ENCODE measurements at regions not wholly inside any gene's neighbourhood (a gene's known extent, or its start where the extent isn't known, plus 50 kb on each side); places are given as distances from the start of the nearest gene placed in this dataset.

DNA sequence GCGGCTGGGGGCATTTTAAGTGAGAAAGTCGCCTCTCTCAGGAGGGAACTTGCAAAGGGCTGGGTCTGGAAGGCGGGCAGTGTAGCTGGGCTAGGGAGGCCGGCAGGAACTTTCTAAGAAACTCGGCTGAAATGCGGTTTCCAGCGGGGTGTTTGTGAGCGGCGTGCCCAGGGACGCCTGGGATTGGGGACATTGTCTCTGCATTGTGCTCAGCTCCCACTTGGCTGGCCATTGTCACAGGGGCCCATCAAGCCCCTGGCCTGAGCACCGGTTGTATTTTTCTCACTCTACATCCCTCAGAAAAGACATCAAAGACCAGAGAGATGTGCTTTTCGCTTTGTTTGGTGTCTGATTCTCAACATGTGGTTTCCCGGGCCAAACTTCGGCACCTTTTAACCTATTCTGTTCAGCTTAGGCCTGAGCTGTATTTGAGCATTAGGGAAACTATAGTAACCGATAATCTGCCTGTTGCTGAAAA is 291.1 kb upstream of the IRX3 start:
- Histone ChIP-seq H3K27me3 (ENCODE audit: insufficient read depth, insufficient read length) (peaks cover 3% of the 10 kb centered on the region), H3K4me3 (ENCODE audit: insufficient read length, low read depth) (no peak overlapping the region), H3K9ac (ENCODE audit: insufficient read length, low read depth) (peak overlapping the region; percentile 57), H3K9me3 (ENCODE audit: insufficient read depth, low read length) (no peaks in the 10 kb centered on the region), H3K36me3 (ENCODE audit: insufficient read depth, insufficient read length, low read length) (no peaks in the 10 kb centered on the region), H3K4me1 (ENCODE audit: insufficient read depth, insufficient read length) (no peaks in the 10 kb centered on the region)
- no peak for DNase-seq (ENCODE audit: low read depth, low spot score)
- TF ChIP-seq SUZ12 (IDR thresholded peaks at IDR 0.05; ENCODE audit: extremely low read depth, insufficient read depth, insufficient read length), result no peak
- no peak for TF ChIP-seq YY1 (IDR thresholded peaks at IDR 0.05; ENCODE audit: insufficient read depth, insufficient read length)
- no peak for TF ChIP-seq ZNF274 (IDR thresholded peaks at IDR 0.05; ENCODE audit: low read depth, low read length)

- no peak for TF ChIP-seq SUZ12 (IDR thresholded peaks at IDR 0.05; ENCODE audit: extremely low read depth, insufficient read depth, insufficient read length)
- no peak for TF ChIP-seq ZNF274 (IDR thresholded peaks at IDR 0.05; ENCODE audit: low read depth, low read length)
- TF ChIP-seq YY1 (IDR thresholded peaks at IDR 0.05; ENCODE audit: insufficient read depth, insufficient read length), result no peak
- Histone ChIP-seq H3K9ac (ENCODE audit: insufficient read length, low read depth) (no peak overlapping the region), H3K4me3 (ENCODE audit: insufficient read length, low read depth) (no peak overlapping the region), H3K27me3 (ENCODE audit: insufficient read depth, insufficient read length) (peaks cover 3% of the 10 kb centered on the region), H3K4me1 (ENCODE audit: insufficient read depth, insufficient read length) (no peaks in the 10 kb centered on the region), H3K36me3 (ENCODE audit: insufficient read depth, insufficient read length, low read length) (no peaks in the 10 kb centered on the region), H3K9me3 (ENCODE audit: insufficient read depth, low read length) (no peaks in the 10 kb centered on the region)
- DNase-seq (ENCODE audit: low read depth, low spot score), result no peak
Observed at GRCh38 chr16:54576785-54577184, 290.2 kb upstream of the IRX3 start.

GRCh38 chr16:54568906-54569807 is 282.6 kb upstream of the IRX3 start:
- Histone ChIP-seq H3K9me3 (ENCODE audit: insufficient read depth, low read length) (no peaks in the 10 kb centered on the region), H3K4me1 (ENCODE audit: insufficient read depth, insufficient read length) (no peaks in the 10 kb centered on the region), H3K36me3 (ENCODE audit: insufficient read depth, insufficient read length, low read length) (no peaks in the 10 kb centered on the region), H3K9ac (ENCODE audit: insufficient read length, low read depth) (no peak overlapping the region), H3K4me3 (ENCODE audit: insufficient read length, low read depth) (no peak overlapping the region), H3K27me3 (ENCODE audit: insufficient read depth, insufficient read length) (no peaks in the 10 kb centered on the region)
- TF ChIP-seq SUZ12 (IDR thresholded peaks at IDR 0.05; ENCODE audit: extremely low read depth, insufficient read depth, insufficient read length) (no peak), YY1 (IDR thresholded peaks at IDR 0.05; ENCODE audit: insufficient read depth, insufficient read length) (no peak), ZNF274 (IDR thresholded peaks at IDR 0.05; ENCODE audit: low read depth, low read length) (no peak)
- no peak for DNase-seq (ENCODE audit: low read depth, low spot score)

DNA sequence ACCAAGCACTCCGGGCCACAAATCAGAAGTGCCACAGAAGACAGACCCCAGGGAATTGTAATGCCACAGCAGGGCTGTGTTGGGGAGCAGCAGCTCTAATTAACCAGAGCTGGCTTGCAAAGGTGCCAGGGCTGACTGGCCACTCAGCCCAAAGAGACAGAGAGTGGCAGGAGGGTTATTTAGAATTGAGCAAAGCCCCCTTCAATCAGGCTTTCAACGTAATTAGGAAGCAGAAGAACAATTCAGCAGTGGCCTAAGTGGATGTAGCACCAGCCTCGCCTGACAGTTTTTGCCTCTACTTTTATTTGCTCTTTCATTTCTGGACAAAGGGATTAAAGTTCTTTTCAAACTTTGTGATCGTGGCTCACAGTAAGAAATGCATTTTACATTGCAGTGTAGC is 278.3 kb upstream of the IRX3 start:
- no peaks in the 10 kb centered on the region for H3K27me3 ChIP-seq (ENCODE audit: insufficient read depth, insufficient read length)
- TF ChIP-seq ZNF274 (IDR thresholded peaks at IDR 0.05; ENCODE audit: low read depth, low read length) (no peak), YY1 (IDR thresholded peaks at IDR 0.05; ENCODE audit: insufficient read depth, insufficient read length) (no peak), SUZ12 (IDR thresholded peaks at IDR 0.05; ENCODE audit: extremely low read depth, insufficient read depth, insufficient read length) (no peak)
- no peaks in the 10 kb centered on the region for H3K9me3 ChIP-seq (ENCODE audit: insufficient read depth, low read length)
- H3K9ac ChIP-seq (ENCODE audit: insufficient read length, low read depth), result no peak overlapping the region
- H3K4me3 ChIP-seq (ENCODE audit: insufficient read length, low read depth), result no peak overlapping the region
- H3K4me1 ChIP-seq (ENCODE audit: insufficient read depth, insufficient read length), result no peaks in the 10 kb centered on the region
- no peaks in the 10 kb centered on the region for H3K36me3 ChIP-seq (ENCODE audit: insufficient read depth, insufficient read length, low read length)
- DNase-seq (ENCODE audit: low read depth, low spot score), result no peak

DNA sequence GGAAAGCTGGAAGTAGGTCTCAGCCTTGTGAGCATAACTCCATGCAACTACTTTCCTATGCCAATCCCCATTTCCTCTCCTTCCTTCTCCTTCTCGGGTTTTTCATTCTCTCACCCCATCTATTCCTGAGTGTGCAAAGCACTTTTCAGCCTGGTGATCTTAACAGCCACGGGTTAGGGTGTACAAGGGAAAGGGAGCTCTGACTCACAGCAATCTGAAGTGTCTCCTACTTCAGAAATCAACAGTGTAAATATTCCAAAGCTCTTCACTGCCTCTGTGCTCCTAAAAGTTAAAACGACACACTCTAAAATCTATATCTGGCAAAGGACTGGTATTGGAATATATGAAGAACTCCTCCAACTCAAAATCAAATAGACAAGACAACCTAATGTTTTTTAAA is 268.0 kb upstream of the IRX3 start:
- no peak for DNase-seq (ENCODE audit: low read depth, low spot score)
- Histone ChIP-seq H3K9ac (ENCODE audit: insufficient read length, low read depth) (no peak overlapping the region), H3K36me3 (ENCODE audit: insufficient read depth, insufficient read length, low read length) (no peaks in the 10 kb centered on the region), H3K4me1 (ENCODE audit: insufficient read depth, insufficient read length) (peaks cover 2% of the 10 kb centered on the region), H3K27me3 (ENCODE audit: insufficient read depth, insufficient read length) (no peaks in the 10 kb centered on the region), H3K4me3 (ENCODE audit: insufficient read length, low read depth) (no peak overlapping the region), H3K9me3 (ENCODE audit: insufficient read depth, low read length) (no peaks in the 10 kb centered on the region)
- TF ChIP-seq YY1 (IDR thresholded peaks at IDR 0.05; ENCODE audit: insufficient read depth, insufficient read length) (no peak), SUZ12 (IDR thresholded peaks at IDR 0.05; ENCODE audit: extremely low read depth, insufficient read depth, insufficient read length) (no peak), ZNF274 (IDR thresholded peaks at IDR 0.05; ENCODE audit: low read depth, low read length) (no peak)

DNA sequence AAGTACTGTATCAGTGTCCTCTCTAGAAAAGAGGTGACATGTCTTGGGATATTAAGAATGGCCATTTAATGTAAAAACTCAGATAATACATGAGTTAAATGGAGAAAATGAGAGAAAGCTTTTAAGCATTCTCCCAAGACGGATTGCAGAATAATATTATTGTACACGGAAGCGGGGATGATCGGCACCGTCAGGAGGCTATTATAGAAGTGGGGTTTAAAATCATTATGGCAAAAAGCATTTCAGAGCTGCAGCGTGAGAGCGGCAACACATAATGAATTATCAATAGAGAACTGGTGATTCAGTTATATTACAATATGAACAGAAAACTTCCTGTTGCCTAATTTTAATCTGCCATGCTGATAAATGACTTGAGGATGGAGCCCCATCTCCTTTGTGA is 261.7 kb upstream of the IRX3 start:
- TF ChIP-seq ZNF274 (IDR thresholded peaks at IDR 0.05; ENCODE audit: low read depth, low read length) (no peak), SUZ12 (IDR thresholded peaks at IDR 0.05; ENCODE audit: extremely low read depth, insufficient read depth, insufficient read length) (no peak), YY1 (IDR thresholded peaks at IDR 0.05; ENCODE audit: insufficient read depth, insufficient read length) (no peak)
- Histone ChIP-seq H3K4me3 (ENCODE audit: insufficient read length, low read depth) (no peak overlapping the region), H3K27me3 (ENCODE audit: insufficient read depth, insufficient read length) (no peaks in the 10 kb centered on the region), H3K36me3 (ENCODE audit: insufficient read depth, insufficient read length, low read length) (no peaks in the 10 kb centered on the region), H3K9ac (ENCODE audit: insufficient read length, low read depth) (no peak overlapping the region), H3K4me1 (ENCODE audit: insufficient read depth, insufficient read length) (no peaks in the 10 kb centered on the region), H3K9me3 (ENCODE audit: insufficient read depth, low read length) (no peaks in the 10 kb centered on the region)
- DNase-seq (ENCODE audit: low read depth, low spot score), result no peak

DNA sequence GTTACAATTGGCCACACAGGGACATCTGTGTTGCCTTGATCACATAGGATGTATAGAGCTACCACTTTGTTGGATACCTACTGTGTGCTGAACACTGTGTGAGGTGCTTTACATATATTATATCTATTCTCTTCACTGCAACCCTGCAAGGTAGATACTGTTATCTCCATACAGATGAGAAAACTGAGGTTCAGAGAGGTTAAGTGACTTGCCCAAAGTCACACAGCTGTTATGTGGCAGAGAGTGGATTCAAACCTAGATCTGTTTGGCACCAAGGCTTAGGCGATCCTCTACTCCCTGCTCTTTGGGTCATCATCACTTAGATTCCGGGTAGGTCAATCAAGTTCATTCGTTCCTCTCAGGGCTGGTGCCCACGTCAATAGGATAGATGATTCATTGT is 260.5 kb upstream of the IRX3 start:
- H3K4me3 ChIP-seq (ENCODE audit: insufficient read length, low read depth), result no peak overlapping the region
- H3K36me3 ChIP-seq (ENCODE audit: insufficient read depth, insufficient read length, low read length), result no peaks in the 10 kb centered on the region
- no peak overlapping the region for H3K9ac ChIP-seq (ENCODE audit: insufficient read length, low read depth)
- H3K4me1 ChIP-seq (ENCODE audit: insufficient read depth, insufficient read length), result no peaks in the 10 kb centered on the region
- no peak for TF ChIP-seq ZNF274 (IDR thresholded peaks at IDR 0.05; ENCODE audit: low read depth, low read length)
- TF ChIP-seq SUZ12 (IDR thresholded peaks at IDR 0.05; ENCODE audit: extremely low read depth, insufficient read depth, insufficient read length), result no peak
- TF ChIP-seq YY1 (IDR thresholded peaks at IDR 0.05; ENCODE audit: insufficient read depth, insufficient read length), result no peak
- no peak for DNase-seq (ENCODE audit: low read depth, low spot score)
- H3K9me3 ChIP-seq (ENCODE audit: insufficient read depth, low read length), result no peaks in the 10 kb centered on the region
- H3K27me3 ChIP-seq (ENCODE audit: insufficient read depth, insufficient read length), result no peaks in the 10 kb centered on the region

Measured in NT2/D1 (cell line).